NCI-H345 treated with DMSO at 0.1 percent for 48 hours (cell line): ENCODE measurements at regions not wholly inside any gene's neighbourhood (a gene's known extent, or its start where the extent isn't known, plus 50 kb on each side); places are given as distances from the start of the nearest gene placed in this dataset.
A peak's percentile ranks its signal among the peaks of the same experiment; 100 is the strongest.
"Not testable (repeated sequence)": the region's sequence is repeated elsewhere in the genome, so short reads cannot be mapped to it uniquely, and the experiment has no call there.

Experiments used
- DNase-seq: peaks from one replicate; lab custom pipeline; 2025; ENCODE audit not compliant: unreplicated experiment; lab: John Stamatoyannopoulos, UW

DNA sequence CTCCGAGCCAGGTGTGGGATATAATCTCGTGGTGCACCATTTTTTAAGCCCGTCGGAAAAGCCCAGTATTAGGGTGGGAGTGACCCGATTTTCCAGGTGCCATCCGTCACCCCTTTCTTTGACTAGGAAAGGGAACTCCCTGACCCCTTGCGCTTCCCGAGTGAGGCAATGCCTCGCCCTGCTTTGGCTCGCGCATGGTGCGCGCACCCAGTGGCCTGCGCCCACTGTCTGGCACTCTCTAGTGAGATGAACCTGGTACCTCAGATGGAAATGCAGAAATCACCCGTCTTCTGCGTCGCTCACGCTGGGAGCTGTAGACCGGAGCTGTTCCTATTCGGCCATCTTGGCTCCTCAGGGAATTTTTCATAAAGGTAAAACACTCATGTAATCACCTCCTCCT, 63.9 kb downstream of the RWDD3 start:
- not testable (repeated sequence) for DNase-seq

DNA sequence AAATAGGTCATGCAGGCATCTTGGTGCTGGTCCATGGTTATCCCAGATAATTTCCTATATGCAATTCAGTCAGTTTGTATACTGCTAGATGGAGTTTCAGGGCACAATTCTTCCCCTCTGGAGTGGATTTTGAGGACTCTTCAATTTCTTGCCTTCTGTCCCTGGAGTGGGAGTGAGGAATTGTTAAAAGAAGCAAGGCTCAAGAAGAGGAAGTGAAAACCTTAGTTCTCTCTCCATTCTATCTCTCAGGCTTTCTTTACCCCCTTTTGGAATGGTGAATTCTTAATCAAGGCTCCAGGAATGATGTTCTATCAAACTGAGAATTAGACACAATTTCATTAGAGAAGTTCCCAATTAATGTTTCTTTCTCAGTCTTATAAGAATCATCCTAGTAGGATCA, 67.1 kb downstream of the RWDD3 start:
- no peak for DNase-seq

DNA sequence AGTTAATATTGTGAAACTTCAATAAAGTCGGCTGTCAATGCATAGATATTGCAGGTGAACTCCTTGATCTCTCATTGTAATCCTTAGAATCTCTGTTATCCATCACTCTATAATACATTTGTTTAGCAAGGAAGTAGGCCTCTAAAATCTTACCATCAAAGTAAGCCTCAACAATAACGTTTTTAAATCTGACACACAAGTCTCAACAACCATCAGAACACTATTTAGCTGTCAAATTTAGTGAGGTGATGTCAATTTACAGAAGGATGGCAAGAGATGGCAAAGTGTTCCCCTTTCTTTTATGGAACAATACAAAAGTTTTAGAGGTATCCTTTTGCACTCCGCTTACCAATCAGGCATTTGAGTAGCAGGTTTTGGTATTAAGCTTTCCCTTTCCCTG, 67.6 kb downstream of the RWDD3 start:
- DNase-seq = no peak

DNA sequence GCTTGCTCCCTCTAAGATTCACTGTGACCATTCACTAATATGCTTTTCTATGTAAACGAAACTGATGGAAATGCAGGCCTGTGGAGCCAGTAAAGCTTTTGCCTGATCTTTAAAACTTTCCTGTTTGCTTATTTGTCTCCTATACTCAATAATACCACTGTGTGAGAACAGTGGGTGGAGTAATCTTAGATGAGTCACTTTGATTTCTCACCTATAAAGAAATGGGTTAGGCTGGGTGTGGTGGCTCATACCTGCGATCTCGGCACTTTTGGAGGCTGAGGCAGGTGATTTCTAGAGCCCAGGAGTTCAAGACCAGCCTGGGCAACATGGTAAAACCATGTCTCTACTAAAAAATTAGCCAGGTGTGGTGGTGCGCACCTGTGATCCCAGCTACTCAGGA, 70.8 kb downstream of the RWDD3 start:
- no peak for DNase-seq

DNA sequence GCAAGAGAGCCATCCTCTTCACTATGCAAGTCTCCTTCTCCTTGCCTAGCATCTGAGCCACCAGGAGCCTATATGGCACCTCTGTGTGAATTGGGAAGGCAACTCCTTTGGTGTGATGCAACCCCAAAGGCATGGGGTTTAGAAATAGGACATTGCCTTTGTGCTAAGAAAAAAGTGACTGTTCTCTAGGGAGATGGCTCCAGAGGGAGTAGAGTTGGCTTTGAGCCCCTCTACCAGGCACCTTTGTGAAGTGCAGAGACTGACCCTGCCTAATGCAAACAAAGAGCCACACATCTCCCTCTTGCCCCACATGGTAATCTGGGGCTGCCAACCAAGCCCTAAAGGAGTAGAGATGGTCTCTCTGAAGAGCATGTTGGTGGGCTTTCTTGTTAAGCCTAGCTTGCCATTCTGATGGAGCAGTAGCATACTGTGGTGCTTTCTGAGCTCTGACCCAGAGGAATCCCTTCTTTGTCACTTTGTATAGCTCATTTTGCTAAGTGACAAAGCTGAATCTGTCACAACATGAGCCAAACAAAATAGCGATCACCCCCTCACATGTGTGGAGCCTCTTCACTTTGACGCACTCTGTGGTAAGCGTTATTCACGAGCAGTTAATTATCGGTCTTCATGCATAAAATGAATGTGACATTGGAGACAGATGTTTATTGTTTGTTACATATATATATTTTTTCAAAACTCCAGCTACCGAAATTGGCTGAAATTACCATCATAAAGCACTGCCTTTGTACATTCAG, 74.4 kb downstream of the RWDD3 start:
- DNase-seq = no peak

DNA sequence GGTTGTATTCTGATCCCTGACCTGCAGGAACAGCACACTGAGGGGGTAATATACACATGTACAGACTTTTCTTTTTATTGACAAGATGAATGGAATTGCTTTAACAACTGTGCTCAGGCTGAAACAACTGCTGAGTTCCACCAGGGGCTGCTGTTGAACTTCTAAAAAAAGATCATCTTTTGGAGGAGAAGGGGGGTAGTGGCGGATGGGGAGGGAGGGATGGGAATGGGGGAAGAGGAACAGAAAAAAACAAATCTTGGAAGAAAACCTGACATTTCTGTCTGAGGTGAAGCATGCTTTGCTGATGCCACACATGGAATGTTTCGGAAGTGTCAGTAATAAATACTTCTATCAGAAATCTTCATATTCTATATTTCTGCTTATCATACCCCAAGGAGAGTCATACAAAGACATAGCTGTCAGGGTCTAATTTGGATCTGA, 75.0 kb downstream of the RWDD3 start:
- peak; percentile 49 for DNase-seq

DNA sequence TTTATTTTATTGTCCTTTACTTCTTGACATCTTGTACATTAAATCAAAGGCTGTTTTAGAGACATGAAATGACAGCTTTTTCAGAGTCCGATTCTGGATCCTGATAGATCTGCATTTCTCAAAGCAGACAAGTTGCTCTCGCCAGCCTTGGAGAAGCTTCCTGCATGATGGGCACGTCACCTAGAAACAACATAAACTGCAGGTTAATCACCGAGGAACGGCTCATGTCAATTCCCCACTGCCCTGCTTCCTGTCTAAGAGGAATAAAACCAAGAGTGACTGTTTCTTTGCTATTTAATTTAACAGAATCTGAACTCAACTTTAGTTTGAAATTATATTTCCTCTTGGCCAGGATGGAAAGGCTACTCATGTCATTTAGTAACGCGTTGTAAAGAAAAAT, 77.0 kb downstream of the RWDD3 start:
- no peak for DNase-seq

DNA sequence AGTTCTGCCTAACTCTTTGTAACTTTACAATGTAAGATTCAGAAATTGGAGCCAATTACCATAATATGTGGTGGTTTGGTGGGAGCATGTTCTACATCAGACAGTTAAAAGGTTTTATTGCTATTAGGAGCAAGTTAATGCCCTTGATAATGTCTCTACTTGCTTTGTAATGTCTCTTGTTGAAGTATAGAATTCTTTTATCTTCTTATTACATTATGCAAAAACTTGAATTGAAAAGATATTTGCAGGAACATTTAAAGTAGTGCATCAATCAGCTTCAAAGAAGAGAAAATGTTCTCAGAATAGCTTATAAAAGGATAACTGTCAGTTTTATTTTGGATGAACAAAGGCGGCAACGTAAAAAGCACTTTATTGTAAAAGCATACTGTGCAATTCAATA, 77.8 kb downstream of the RWDD3 start:
- no peak for DNase-seq

DNA sequence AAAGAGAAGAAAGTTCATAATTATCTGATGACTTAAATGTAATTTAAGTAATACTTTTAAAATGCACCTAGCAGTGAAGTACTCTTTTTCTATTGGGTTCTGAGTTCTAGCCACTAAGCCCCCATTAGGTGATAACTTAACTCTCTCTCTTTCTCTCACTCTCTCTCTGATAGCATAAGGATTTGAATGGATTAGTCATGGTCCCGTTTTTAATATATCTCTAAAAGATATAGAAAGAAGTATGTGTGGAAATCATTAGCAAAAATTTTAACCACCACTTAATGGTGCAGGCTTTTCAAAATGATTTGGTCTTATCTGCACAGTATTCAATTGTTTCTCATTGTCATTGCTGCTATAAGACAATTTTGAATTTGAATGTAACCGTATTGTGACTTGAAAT, 78.2 kb downstream of the RWDD3 start:
- no peak for DNase-seq

DNA sequence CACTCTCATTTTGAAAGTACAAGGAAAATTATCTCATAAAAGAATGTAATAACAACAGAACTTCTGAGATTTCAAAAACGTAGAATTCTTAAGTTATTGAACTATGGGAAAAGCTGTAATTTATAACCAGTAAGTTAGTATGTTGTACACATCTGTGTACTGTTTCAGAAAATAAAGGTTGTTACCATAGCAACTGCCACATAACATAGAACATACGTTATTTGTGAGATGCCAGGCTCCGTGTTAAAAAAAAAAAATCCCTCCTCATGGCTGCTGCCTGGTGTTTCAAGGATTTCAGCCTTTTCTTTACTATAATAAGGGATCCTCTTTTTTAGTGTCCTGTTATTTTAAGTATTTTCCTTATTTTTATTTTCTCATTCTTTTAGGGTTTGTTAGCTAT, 79.5 kb downstream of the RWDD3 start:
- DNase-seq = no peak

DNA sequence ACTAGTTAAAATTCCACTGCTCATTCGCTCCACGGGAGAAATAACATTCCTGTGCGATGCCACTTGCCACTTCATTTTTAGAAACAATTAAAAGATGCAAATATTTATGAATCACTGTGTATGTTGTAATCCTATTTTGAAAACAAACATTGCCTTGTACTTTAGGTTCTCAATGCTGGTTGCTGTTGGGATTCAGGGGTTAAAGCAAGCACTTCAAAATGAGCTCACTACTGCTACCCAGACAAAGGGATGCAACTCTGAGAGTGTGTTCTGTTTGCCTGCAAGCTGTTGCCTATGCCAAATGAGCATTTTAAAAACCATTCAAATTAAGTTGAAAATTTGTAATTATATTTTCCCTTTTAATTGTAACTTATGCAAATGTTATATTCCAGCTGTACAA, 87.5 kb downstream of the RWDD3 start:
- DNase-seq = no peak

DNA sequence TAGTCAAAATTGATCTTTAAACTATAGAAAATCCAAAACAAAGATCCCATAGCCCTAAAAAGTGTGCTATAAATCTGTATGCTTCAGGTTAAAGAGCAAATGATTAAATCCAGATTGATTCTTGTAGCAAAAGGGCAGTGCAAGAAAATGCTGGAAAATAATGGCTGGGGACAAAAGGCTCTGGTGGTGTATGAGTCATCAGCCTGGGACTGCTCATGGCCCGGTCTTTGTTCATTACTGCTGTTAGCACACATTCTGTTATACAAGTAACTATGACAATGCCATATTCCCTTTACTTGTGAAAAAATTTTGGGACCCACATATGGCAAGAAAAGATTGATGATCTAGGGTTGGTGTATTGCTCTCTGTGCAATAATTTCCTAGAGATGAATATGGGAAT, 89.1 kb downstream of the RWDD3 start:
- DNase-seq = no peak

DNA sequence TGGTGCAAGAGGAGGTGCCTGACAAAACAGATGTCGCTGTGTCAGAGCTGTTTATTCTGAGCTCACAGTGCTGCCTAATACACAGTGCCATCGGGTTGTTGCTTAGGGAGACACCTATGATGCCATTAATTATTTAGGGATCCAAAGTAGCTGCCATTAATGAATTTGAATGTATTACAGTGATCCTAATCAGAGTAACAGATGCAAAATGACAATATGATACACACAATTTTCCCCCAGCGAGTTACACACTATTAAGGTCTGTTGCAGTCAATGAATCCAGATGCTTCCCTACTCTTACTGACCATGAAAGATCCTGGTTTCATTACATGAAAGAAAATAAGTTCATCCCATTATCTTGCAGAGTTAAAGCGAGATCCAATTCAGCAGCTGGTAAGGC, 91.3 kb downstream of the RWDD3 start:
- no peak for DNase-seq

DNA sequence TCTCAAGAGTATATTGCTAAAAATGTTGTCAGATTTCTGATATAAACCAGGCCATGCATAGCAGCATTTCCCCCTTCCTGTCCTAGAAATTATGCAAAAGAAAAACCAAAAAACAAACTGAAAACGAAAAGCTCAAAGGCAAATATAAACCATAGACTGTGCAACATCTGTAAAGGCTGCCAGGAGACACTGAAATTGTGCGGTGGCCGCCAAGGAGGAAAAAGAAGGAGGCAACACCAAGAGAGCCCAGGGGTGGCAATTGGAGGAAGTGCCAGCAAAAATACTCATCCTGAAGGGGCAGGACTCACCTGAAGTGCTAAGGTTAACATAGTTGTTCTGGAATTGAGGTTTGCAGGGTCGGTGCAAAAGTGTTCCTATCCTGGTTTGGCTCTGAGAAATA, 92.0 kb downstream of the RWDD3 start:
- DNase-seq = no peak

DNA sequence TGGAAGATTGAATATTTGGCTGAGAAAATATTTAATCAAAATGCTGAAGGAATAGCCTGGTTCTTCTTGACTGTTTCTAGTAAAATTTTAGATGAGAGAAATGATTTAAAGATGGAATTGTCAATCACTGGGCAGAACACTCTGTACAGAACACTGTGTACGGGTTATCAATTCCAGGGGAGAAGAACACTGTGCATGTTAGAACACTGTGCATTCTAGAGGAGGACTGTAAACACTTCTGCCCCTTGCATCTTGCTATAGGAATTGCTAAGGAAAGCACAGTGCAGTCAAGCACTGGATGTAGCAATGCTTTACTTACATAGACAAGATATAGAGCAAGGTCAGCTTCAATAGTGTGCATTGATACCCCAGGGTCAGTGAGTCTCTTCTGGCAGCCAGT, 98.7 kb downstream of the RWDD3 start:
- DNase-seq = no peak

DNA sequence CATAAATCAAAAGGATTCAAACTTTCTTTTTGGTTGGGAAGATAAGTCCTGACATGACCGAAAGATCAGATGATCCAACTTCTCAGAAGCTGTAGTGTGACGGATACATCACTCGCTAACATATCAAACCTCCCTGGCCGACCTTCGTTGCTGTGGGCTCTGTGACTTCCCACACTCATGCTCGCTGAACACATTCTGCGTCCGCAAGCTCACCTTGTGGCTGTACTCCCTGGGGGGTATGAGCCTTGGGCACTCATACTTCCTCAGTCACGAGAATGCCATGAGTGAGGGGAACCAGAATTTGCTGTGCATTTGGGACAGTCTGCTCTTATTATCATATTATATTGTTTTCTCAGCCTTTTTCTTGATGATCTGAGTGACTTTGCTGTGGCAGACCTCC, 105.4 kb downstream of the RWDD3 start:
- DNase-seq = no peak

DNA sequence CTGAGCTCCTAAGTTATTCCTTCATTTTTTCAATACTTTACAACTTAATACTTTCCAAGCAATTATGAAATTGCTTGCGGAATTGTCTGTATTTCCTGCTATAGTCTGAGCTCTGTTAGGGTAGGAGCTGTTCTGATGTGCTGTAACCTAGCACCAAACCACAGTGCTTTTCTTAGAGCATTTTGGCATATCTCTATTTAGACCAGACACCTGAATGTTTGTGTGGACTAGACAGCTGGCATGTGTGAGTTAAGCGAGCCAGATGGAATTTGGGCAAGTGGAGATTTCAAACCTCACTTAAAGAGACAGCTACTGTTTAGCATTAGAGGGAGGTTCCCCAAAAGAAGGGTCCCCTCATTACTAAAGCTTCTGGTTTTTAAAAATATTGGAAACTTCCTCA, 106.1 kb downstream of the RWDD3 start:
- no peak for DNase-seq

DNA sequence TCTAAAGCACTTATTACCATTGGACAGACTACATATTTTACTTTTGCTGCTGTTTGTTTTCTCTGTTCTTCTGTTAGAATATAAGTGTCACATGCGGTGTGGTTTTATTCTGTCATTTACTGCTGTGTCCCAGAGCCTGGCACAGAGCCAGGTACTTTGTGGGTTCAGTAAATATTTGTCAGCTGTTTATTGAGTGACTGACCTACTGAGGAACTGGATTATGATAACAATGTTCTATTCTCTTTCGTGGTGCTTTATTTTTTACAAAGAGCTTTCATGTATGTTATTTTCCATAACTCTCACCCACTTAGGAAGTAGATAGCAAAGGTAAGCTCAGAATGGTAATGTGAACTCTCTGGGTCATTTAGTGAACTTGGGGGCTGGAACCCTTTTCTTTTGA, 118.8 kb downstream of the RWDD3 start:
- peak; percentile 97 for DNase-seq

DNA sequence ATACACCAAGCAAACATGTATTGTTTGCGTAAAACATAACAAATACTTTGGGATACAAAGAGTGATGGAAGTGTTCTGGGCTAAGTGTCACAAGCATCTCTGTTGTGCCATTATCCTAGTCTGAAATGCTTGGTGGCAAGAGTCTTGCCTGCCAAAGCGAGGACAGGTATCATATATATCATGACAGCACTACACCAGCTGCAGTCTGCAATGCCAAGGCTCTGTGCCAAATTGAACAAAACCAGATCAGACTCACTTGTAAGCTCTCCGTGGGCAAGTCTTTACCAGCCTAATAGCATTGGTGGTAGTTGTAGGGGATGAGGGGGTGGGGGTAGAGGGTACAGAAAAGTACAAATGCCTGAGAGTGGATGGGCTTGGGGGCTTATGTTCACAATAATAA, 119.2 kb downstream of the RWDD3 start:
- DNase-seq = no peak

DNA sequence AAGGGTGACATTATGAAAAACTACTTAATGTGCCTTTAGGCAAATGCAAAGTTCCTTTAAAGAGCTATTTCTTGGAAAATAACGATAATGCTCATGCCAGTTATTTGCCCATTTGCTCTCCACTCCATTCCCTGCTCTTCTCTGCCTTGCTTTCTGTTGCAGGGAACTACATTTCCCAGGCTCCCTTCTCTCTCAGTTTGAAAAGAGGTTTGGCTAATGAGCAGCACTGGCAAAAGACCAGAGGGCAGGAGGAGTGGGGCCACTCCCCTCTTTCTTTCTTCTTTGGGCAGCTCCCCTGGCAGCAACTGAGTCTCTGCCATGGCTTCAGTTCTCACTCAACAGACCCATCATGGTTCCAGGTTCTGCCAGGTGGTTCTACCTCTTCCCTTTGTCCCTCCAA, 130.5 kb downstream of the RWDD3 start:
- DNase-seq = no peak

DNA sequence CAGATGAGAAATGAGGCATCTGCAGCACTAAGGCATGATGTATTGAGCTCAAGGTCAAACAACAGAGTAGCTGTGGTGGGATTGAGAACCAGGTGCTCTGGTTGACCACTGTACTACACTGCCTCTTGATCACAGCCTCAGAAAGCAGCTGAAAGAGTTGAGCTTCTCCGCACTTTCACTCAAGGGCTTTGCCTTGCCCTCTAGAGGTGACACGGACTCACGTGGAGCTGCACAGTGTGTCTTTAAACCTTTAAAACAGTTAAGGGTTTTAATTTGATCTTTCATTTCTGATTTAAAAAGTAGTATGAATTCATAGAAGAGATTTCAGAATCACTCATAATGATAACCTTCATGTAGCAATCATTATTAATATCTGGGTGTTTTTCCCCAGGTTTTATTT, 132.5 kb downstream of the RWDD3 start:
- no peak for DNase-seq

DNA sequence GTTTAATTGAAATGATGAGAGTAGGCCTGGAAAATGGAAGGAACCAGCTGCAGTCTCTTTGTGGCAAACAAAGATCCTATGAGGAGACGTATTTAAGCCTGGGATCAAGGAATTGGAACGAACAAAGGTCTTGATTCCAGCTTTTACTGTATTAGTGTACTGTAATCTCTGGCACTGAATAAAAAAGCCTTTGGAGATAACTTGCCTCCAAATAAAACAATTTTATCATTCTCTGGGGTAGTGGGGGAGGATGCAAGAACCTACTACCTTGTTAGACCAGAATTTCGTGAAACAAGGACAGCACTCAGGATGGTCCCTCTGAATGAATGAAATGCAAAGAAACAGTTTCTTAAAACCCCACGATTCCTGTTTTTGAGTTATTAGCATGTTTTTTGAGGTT, 134.2 kb downstream of the RWDD3 start:
- DNase-seq = no peak

DNA sequence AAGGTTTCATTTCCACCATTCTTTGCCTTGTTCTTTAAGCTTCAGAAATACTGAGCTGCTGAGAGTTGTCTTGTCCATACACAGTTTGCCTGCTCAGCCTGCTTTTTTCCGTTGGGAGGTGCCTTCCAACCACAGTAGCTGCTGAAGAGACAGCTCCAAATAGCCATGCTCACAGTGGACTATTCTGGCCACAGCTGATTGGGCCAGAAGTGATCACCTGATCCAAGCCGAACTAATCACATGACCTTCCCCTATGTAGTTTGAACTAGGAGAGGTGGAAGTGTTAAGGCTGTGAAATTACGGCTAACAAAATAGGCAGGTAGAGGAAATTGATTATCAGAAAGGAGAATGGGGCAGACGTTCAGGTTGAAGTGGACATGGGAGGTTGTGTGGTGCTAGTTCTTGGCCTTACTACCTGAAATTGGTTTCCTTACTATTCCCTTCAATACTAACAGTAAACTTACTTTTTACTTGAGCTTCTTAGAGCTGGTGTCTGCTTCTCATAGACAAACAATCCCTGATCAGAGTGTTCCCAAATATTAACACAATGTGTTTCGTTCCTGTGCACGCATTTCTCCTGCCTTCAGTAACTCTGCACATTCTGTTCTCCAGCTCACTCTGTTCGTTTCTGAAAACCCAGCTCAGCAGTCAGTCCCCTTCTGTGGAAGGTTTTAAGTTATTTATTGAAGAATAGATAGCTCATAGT, 136.1 kb downstream of the RWDD3 start:
- no peak for DNase-seq
